GM23248 (cell line): ENCODE measurements at regions not wholly inside any gene's neighbourhood (a gene's known extent, or its start where the extent isn't known, plus 50 kb on each side); places are given as distances from the start of the nearest gene placed in this dataset.

ENCODE experiments used
- EZH2 ChIP-seq: fragments of 200-600 bp; sonication (generic); IDR thresholded peaks from 2 replicates; pipeline ENCODE4 v1.6.1; 2018; ENCODE audit warnings: antibody characterized with exemption, mild to moderate bottlenecking; ENCODE audit not compliant: insufficient read depth, poor library complexity, severe bottlenecking
- EZH2phosphoT487 ChIP-seq: fragments of 200-600 bp; sonication (generic); IDR thresholded peaks from 2 replicates; pipeline ENCODE4 v1.6.1; 2018; ENCODE audit warnings: antibody characterized with exemption, moderate library complexity, mild to moderate bottlenecking, low read depth; ENCODE audit not compliant: insufficient read depth

- TF ChIP-seq EZH2 (no peak), EZH2phosphoT487 (no peak)
These were observed 248.9 kb upstream of the TNRC6C start for GRCh38 chr17:77709594-77709993.
